DMS79 treated with DMSO at 0.1 percent for 48 hours (cell line): ENCODE measurements at regions not wholly inside any gene's neighbourhood (a gene's known extent, or its start where the extent isn't known, plus 50 kb on each side); places are given as distances from the start of the nearest gene placed in this dataset.

Source experiments
- DNase-seq: peaks from one replicate; lab custom pipeline; 2025; lab: John Stamatoyannopoulos, UW

GRCh38 chr12:123100882-123101281, 50.0 kb downstream of the PITPNM2 start:
- DNase-seq, result no peak

- no peak for DNase-seq
These were observed 50.4 kb downstream of the PITPNM2 start for GRCh38 chr12:123100450-123100849.

- DNase-seq, result peak; percentile 78
These were observed 51.2 kb downstream of the PITPNM2 start for GRCh38 chr12:123099560-123100192.

GRCh38 chr12:123098780-123099179, 52.1 kb downstream of the PITPNM2 start:
- DNase-seq, result no peak

- no peak for DNase-seq
These were observed 53.3 kb downstream of the PITPNM2 start for GRCh38 chr12:123097561-123098084.

GRCh38 chr12:123096741-123097140, 54.1 kb downstream of the PITPNM2 start:
- no peak for DNase-seq

GRCh38 chr12:123096182-123096581, 54.7 kb downstream of the PITPNM2 start:
- no peak for DNase-seq

- DNase-seq, result no peak
These were observed 55.6 kb downstream of the PITPNM2 start for GRCh38 chr12:123095078-123095881.

- DNase-seq, result no peak
These were observed 56.4 kb downstream of the PITPNM2 start for GRCh38 chr12:123094349-123095077.

GRCh38 chr12:123092866-123093265, 58.0 kb downstream of the PITPNM2 start:
- no peak for DNase-seq

- no peak for DNase-seq
These were observed 59.4 kb downstream of the PITPNM2 start for GRCh38 chr12:123091230-123092150.

GRCh38 chr12:123089631-123090353, 61.1 kb downstream of the PITPNM2 start:
- no peak for DNase-seq

GRCh38 chr12:123089140-123089539, 61.8 kb downstream of the PITPNM2 start:
- DNase-seq, result no peak

GRCh38 chr12:123085730-123086487, 65.0 kb downstream of the PITPNM2 start:
- peak; percentile 62 for DNase-seq

GRCh38 chr12:123085066-123085465, 65.8 kb downstream of the PITPNM2 start:
- DNase-seq, result no peak

GRCh38 chr12:123083661-123084571, 67.0 kb downstream of the PITPNM2 start:
- peak; percentile 10 for DNase-seq

GRCh38 chr12:123080634-123081033, 70.3 kb downstream of the PITPNM2 start:
- no peak for DNase-seq

GRCh38 chr12:123078531-123079155, 72.2 kb downstream of the PITPNM2 start:
- no peak for DNase-seq

GRCh38 chr12:123078120-123078465, 72.8 kb downstream of the PITPNM2 start:
- no peak for DNase-seq
